GM10266 (cell line): ENCODE measurements at regions not wholly inside any gene's neighbourhood (a gene's known extent, or its start where the extent isn't known, plus 50 kb on each side); places are given as distances from the start of the nearest gene placed in this dataset.

Experiments used
- DNase-seq: peaks from one replicate; pipeline ENCODE4 v3.0.0; 2012; ENCODE audit errors: extremely low spot score
- CTCF ChIP-seq: IDR thresholded peaks from 2 replicates; pipeline ENCODE4 v1.5.1; 2012; ENCODE audit warnings: mild to moderate bottlenecking, low read depth; ENCODE audit not compliant: control insufficient read depth, insufficient read depth; ENCODE audit errors: missing control alignments

GRCh38 chr6:93081901-93082300, 337.5 kb downstream of the EPHA7 start:
- TF ChIP-seq CTCF, result no peak

GRCh38 chr6:93079061-93079460, 340.3 kb downstream of the EPHA7 start:
- TF ChIP-seq CTCF, result no peak
- DNase-seq, result no peak

More at GRCh38 chr6:93081901-93082300, 337.5 kb downstream of the EPHA7 start:
- no peak for DNase-seq

GRCh38 chr6:93073811-93074210, 345.5 kb downstream of the EPHA7 start:
- no peak for DNase-seq
- no peak for TF ChIP-seq CTCF

- DNase-seq, result no peak
Measured at GRCh38 chr6:93069856-93070255, 349.5 kb downstream of the EPHA7 start.

GRCh38 chr6:93059911-93060310, 359.4 kb downstream of the EPHA7 start:
- no peak for DNase-seq
- no peak for TF ChIP-seq CTCF

More at GRCh38 chr6:93069856-93070255, 349.5 kb downstream of the EPHA7 start:
- no peak for TF ChIP-seq CTCF

- no peak for TF ChIP-seq CTCF
- DNase-seq, result no peak
Measured at GRCh38 chr6:93057584-93057983, 361.8 kb downstream of the EPHA7 start.

GRCh38 chr6:93048381-93048780, 371.0 kb downstream of the EPHA7 start:
- no peak for TF ChIP-seq CTCF

More at GRCh38 chr6:93048381-93048780, 371.0 kb downstream of the EPHA7 start:
- no peak for DNase-seq
